H1 (cell line): ENCODE measurements at regions not wholly inside any gene's neighbourhood (a gene's known extent, or its start where the extent isn't known, plus 50 kb on each side); places are given as distances from the start of the nearest gene placed in this dataset.

ENCODE experiments used
- CTCF ChIA-PET: fragments of 300-600 bp; sonication (Branson Sonifier 250); formaldehyde crosslinking; loops from one replicate; lab custom pipeline; 2021; ENCODE audit not compliant: partially characterized antibody; lab: Charles Lee
- POLR2A ChIA-PET: fragments of 300-600 bp; sonication (Branson Sonifier 250); formaldehyde crosslinking; loops from one replicate; lab custom pipeline; 2021; ENCODE audit warnings: inconsistent platforms; ENCODE audit not compliant: partially characterized antibody; lab: Charles Lee
- DNase-seq, 2 experiments: peaks; one replicate each; pipeline versions ENCODE4 v3.0.0 to v3.0.0-alpha.2; 2010 to 2022; ENCODE audit warnings: low spot score in 2 of 2, low read depth in 1 of 2, mixed read lengths in 1 of 2
- FAIRE-seq: peaks from 2 replicates; lab custom pipeline; 2011; peaks lifted over from hg19 to GRCh38; lab: Jason Lieb, UNC
- H2AFZ ChIP-seq: 2 replicates; pipeline ENCODE4 v1.8.1; 2012; ENCODE audit warnings: low read length, inconsistent platforms
- H2AK5ac ChIP-seq: 2 replicates; pipeline ENCODE4 v1.6.1; 2013; ENCODE audit warnings: low read depth, low read length
- H2BK120ac ChIP-seq: replicated peaks from 2 replicates; pipeline ENCODE3; 2013; ENCODE audit warnings: low read depth, low read length, inconsistent platforms
- H2BK12ac ChIP-seq: 2 replicates; pipeline ENCODE4 v1.6.1; 2013; ENCODE audit warnings: low read depth, low read length
- H2BK15ac ChIP-seq: 2 replicates; pipeline ENCODE4 v1.6.1; 2013; ENCODE audit warnings: low read length
- H2BK20ac ChIP-seq: 2 replicates; pipeline ENCODE4 v1.6.1; 2013; ENCODE audit warnings: low read length
- H2BK5ac ChIP-seq: 2 replicates; pipeline ENCODE4 v1.6.1; 2013; ENCODE audit warnings: low read depth, low read length
- H3K14ac ChIP-seq: 2 replicates; pipeline ENCODE4 v1.6.1; 2013; ENCODE audit warnings: inconsistent platforms; ENCODE audit not compliant: insufficient read length
- H3K18ac ChIP-seq: 2 replicates; pipeline ENCODE4 v1.6.1; 2013; ENCODE audit warnings: low read length; ENCODE audit errors: extremely low read depth
- H3K23ac ChIP-seq: 2 replicates; pipeline ENCODE4 v1.6.1; 2013; ENCODE audit warnings: inconsistent platforms; ENCODE audit not compliant: insufficient read length
- H3K23me2 ChIP-seq: 2 replicates; pipeline ENCODE4 v1.6.1; 2013; ENCODE audit warnings: low read depth, low read length
- H3K27ac ChIP-seq: 2 replicates; pipeline ENCODE4 v1.6.1; 2011; ENCODE audit warnings: low read depth, low read length, inconsistent platforms
- H3K27me3 ChIP-seq, 4 experiments: replicated peaks in 1 of 4; 1 replicate in 1 of 4; 2 replicates in 3 of 4; pipeline versions ENCODE4 v1.6.1 to v1.8.1; 2011 to 2013; ENCODE audit warnings: low read length in 3 of 4, mild to moderate bottlenecking in 3 of 4, inconsistent platforms in 2 of 4, mixed read lengths in 2 of 4, moderate library complexity in 1 of 4; ENCODE audit not compliant: control insufficient read depth in 3 of 4, insufficient read depth in 3 of 4; ENCODE audit errors: extremely low read depth in 1 of 4
- H3K36me3 ChIP-seq, 4 experiments: 2 replicates each; pipeline versions ENCODE4 v1.6.1 to v1.8.1; 2011 to 2013; ENCODE audit warnings: mild to moderate bottlenecking in 4 of 4, low read length in 3 of 4, moderate library complexity in 2 of 4, control low read depth in 1 of 4, inconsistent platforms in 1 of 4; ENCODE audit not compliant: insufficient read depth in 4 of 4, control insufficient read depth in 2 of 4
- H3K4ac ChIP-seq: replicated peaks from 2 replicates; pipeline ENCODE3; 2013; ENCODE audit warnings: low read length, low read depth, mixed read lengths, inconsistent platforms; ENCODE audit not compliant: insufficient read length
- H3K4me1 ChIP-seq, 4 experiments: replicated peaks in 1 of 4; 1 replicate in 1 of 4; 2 replicates in 3 of 4; pipeline versions ENCODE4 v1.6.1 to v1.8.1; 2011 to 2013; ENCODE audit warnings: low read length in 3 of 4, inconsistent platforms in 2 of 4, mixed read lengths in 1 of 4; ENCODE audit not compliant: insufficient read depth in 4 of 4, control insufficient read depth in 3 of 4
- H3K4me2 ChIP-seq, 2 experiments: 2 replicates each; pipeline versions ENCODE4 v1.6.1 to v1.8.1; 2011 to 2013; ENCODE audit warnings: low read depth in 2 of 2, low read length in 2 of 2, control low read depth in 1 of 2, inconsistent platforms in 1 of 2, mild to moderate bottlenecking in 1 of 2; ENCODE audit not compliant: insufficient read depth in 1 of 2
- H3K4me3 ChIP-seq, 4 experiments: fragments of 200-600, 300-600 bp in 1 of 4; sonication (generic), shearing (Covaris generic), sonication (Bioruptor Twin) in 1 of 4; 2 replicates each; pipeline versions ENCODE4 v1.5.1 to v1.8.1; 2011 to 2016; ENCODE audit warnings: low read length in 4 of 4, low read depth in 3 of 4, control low read depth in 2 of 4, inconsistent platforms in 2 of 4, mild to moderate bottlenecking in 2 of 4, mixed read lengths in 1 of 4, moderate library complexity in 1 of 4; ENCODE audit not compliant: insufficient read depth in 2 of 4; ENCODE audit errors: extremely low read depth in 1 of 4
- H3K56ac ChIP-seq: replicated peaks from 2 replicates; pipeline ENCODE3; 2013; ENCODE audit warnings: low read depth, mild to moderate bottlenecking, mixed read lengths, low read length, inconsistent platforms; ENCODE audit not compliant: insufficient read length
- H3K79me1 ChIP-seq: 2 replicates; pipeline ENCODE4 v1.6.1; 2013; ENCODE audit warnings: low read depth, low read length, control low read depth
- H3K79me2 ChIP-seq, 2 experiments: 2 replicates each; pipeline versions ENCODE4 v1.6.1 to v1.8.1; 2012 to 2013; ENCODE audit warnings: low read length in 2 of 2, mild to moderate bottlenecking in 2 of 2, inconsistent platforms in 1 of 2; ENCODE audit not compliant: insufficient read depth in 2 of 2, control insufficient read depth in 1 of 2
- H3K9ac ChIP-seq, 4 experiments: replicated peaks in 1 of 4; 1 replicate in 1 of 4; 2 replicates in 3 of 4; pipeline versions ENCODE4 v1.6.1 to v1.8.1; 2011 to 2013; ENCODE audit warnings: low read depth in 3 of 4, low read length in 3 of 4, control low read depth in 2 of 4, mild to moderate bottlenecking in 2 of 4, moderate library complexity in 2 of 4, inconsistent platforms in 1 of 4; ENCODE audit errors: extremely low read depth in 1 of 4
- H3K9me3 ChIP-seq, 2 experiments: 2 replicates each; pipeline versions ENCODE4 v1.6.1 to v1.8.1; 2012 to 2013; ENCODE audit warnings: mild to moderate bottlenecking in 2 of 2, moderate library complexity in 2 of 2, control low read depth in 1 of 2, inconsistent platforms in 1 of 2, low read depth in 1 of 2, low read length in 1 of 2, mixed read lengths in 1 of 2; ENCODE audit not compliant: insufficient read depth in 2 of 2
- H4K20me1 ChIP-seq, 2 experiments: replicated peaks in 1 of 2; 2 replicates each; pipeline versions ENCODE3 to v1.8.1; 2011 to 2013; ENCODE audit warnings: inconsistent platforms in 2 of 2, low read length in 2 of 2, mild to moderate bottlenecking in 1 of 2; ENCODE audit not compliant: insufficient read depth in 2 of 2, control insufficient read depth in 1 of 2
- H4K5ac ChIP-seq: 2 replicates; pipeline ENCODE4 v1.6.1; 2013; ENCODE audit warnings: low read length, low read depth, mixed read lengths, inconsistent platforms; ENCODE audit not compliant: insufficient read length
- H4K8ac ChIP-seq: 2 replicates; pipeline ENCODE4 v1.8.0; 2013; ENCODE audit warnings: mild to moderate bottlenecking, moderate library complexity, low read length, inconsistent platforms; ENCODE audit not compliant: insufficient read depth; ENCODE audit errors: extremely low read depth
- H4K91ac ChIP-seq: replicated peaks from 2 replicates; pipeline ENCODE3; 2013; ENCODE audit warnings: low read length, mixed read lengths, inconsistent platforms; ENCODE audit not compliant: insufficient read length
- CREB1 ChIP-seq: IDR thresholded peaks from 2 replicates; pipeline ENCODE4 v1.6.1; 2012; ENCODE audit warnings: inconsistent platforms
- CTCF ChIP-seq, 3 experiments: IDR thresholded peaks; 1 replicate in 2 of 3; 2 replicates in 1 of 3; pipeline versions ENCODE4 v1.5.1 to v1.6.1; 2011; ENCODE audit warnings: low read length in 3 of 3, mild to moderate bottlenecking in 3 of 3, inconsistent platforms in 2 of 3, low read depth in 1 of 3, moderate library complexity in 1 of 3; ENCODE audit not compliant: insufficient read depth in 1 of 3; ENCODE audit errors: control extremely low read depth in 1 of 3
- RAD21 ChIP-seq, 2 experiments: IDR thresholded peaks in 1 of 2; conservative IDR thresholded peaks in 1 of 2; 2 replicates each; pipeline ENCODE4 v1.6.1; 2011; ENCODE audit warnings: low read depth in 2 of 2, low read length in 2 of 2, improper control_type of control experiment in 1 of 2, inconsistent platforms in 1 of 2, mild to moderate bottlenecking in 1 of 2, moderate library complexity in 1 of 2
- SAP30 ChIP-seq: fragments of 300-600 bp; sonication (generic); IDR thresholded peaks from 2 replicates; pipeline ENCODE4 v1.7.1; 2012; ENCODE audit warnings: low read length, moderate library complexity, mild to moderate bottlenecking, inconsistent platforms; ENCODE audit not compliant: insufficient read depth, insufficient replicate concordance
- ZNF274 ChIP-seq: IDR thresholded peaks from 2 replicates; pipeline ENCODE4 v1.7.0; 2012; ENCODE audit warnings: low read length, borderline replicate concordance; ENCODE audit errors: extremely low read depth
- WGBS, 2 experiments: shearing (Covaris generic) in 1 of 2; methylation state at CpG; one replicate each; pipeline versions ENCODE4 v1.1.6 to v1.1.7; 2013 to 2015; ENCODE audit warnings: low lambda C conversion rate in 2 of 2, mixed read lengths in 2 of 2, inconsistent platforms in 1 of 2, low coverage in 1 of 2, missing lambda C conversion rate in 1 of 2; ENCODE audit not compliant: insufficient replicate concordance in 2 of 2, insufficient coverage in 1 of 2, insufficient read length in 1 of 2; ENCODE audit errors: extremely low coverage in 1 of 2, missing lambda C conversion rate in 1 of 2; 5-methylcytosine and 5-hydroxymethylcytosine counted together

- H3K4ac ChIP-seq = no peak overlapping the region
- H3K27me3 ChIP-seq = no peaks in the 10 kb centered on the region
- 62% methylated on average over 7 of the region's 7 CpGs; no CpG with 5 or more reads in 1 of the 2 experiments for WGBS, 2 experiments
- H4K8ac ChIP-seq = no peak overlapping the region
- no peaks in the 10 kb centered on the region for H3K79me2 ChIP-seq
- no peak overlapping the region for H3K4me3 ChIP-seq
- H3K9me3 ChIP-seq = peaks cover 43 to 63% of the 10 kb centered on the region in 2 experiments
- no peak overlapping the region for H4K91ac ChIP-seq
- H3K79me1 ChIP-seq = no peaks in the 10 kb centered on the region
- no peak overlapping the region for H3K27ac ChIP-seq
- POLR2A ChIA-PET = no interaction called here
- no peak overlapping the region for H2BK5ac ChIP-seq
- H3K56ac ChIP-seq = no peak overlapping the region
- H3K4me2 ChIP-seq = no peak overlapping the region
- no peaks in the 10 kb centered on the region for H4K20me1 ChIP-seq
- H2BK20ac ChIP-seq = no peak overlapping the region
- H3K4me1 ChIP-seq = no peaks in the 10 kb centered on the region
- no peak overlapping the region for H3K9ac ChIP-seq
- H2BK12ac ChIP-seq = no peak overlapping the region
- peak; percentile 29 to 57; a peak in 3 of 4 replicates for TF ChIP-seq RAD21 (IDR thresholded peaks at IDR 0.05 in 1 of 2, conservative IDR thresholded peaks at IDR 0.05 in 1 of 2; ENCODE audit: low read depth in 2 of 2, low read length in 2 of 2)
- no peak for TF ChIP-seq ZNF274
- no peak for TF ChIP-seq CREB1
- no peak for TF ChIP-seq SAP30
- TF ChIP-seq CTCF (IDR thresholded peaks at IDR 0.05; ENCODE audit: control extremely low read depth in 1 of 3, insufficient read depth in 1 of 3, low read depth in 1 of 3, low read length in 3 of 3) = peak in 2 of 3 experiments; percentile 19 to 50; a peak in 1 of 4 replicates
- TF ChIP-seq, all 59 proteins: peak for 2
- no peak overlapping the region for H3K18ac ChIP-seq
- no peak overlapping the region for H3K23ac ChIP-seq
- peak in 1 of 2 experiments; percentile 56 for DNase-seq
- no peak overlapping the region for H4K5ac ChIP-seq
- H3K36me3 ChIP-seq = no peaks in the 10 kb centered on the region
- H3K14ac ChIP-seq = no peak overlapping the region
- H2AFZ ChIP-seq = no peak overlapping the region
- no peak overlapping the region for H2BK15ac ChIP-seq
- CTCF ChIA-PET = interaction anchor here (0.6 to 2.2 kb wide), 11 partner anchors 12 to 1833 kb away, joined by 3 to 10 read pairs (median 3); partner anchors contain the start of gene MC3R
- no peaks in the 10 kb centered on the region for H3K23me2 ChIP-seq
- H2BK120ac ChIP-seq = no peak overlapping the region
- no peak for FAIRE-seq
- H2AK5ac ChIP-seq = no peak overlapping the region
These were observed 60.9 kb upstream of the MC3R start for GRCh38 chr20:56187534-56188165.
